ENCODE measurements at regions not wholly inside any gene's neighbourhood (a gene's known extent, or its start where the extent isn't known, plus 50 kb on each side); places are given as distances from the start of the nearest gene placed in this dataset.

GRCh38 chr6:20291764-20292580 is 79.7 kb upstream of the MBOAT1 start:
- no peak overlapping the region for H3K27ac Mint-ChIP-seq
- no peaks in the 10 kb centered on the region for H3K9me3 Mint-ChIP-seq
- ChIA-PET POLR2A (no interaction called here), CTCF (interaction anchor here (0.9 to 1.9 kb wide), 3 partner anchors 28 to 99 kb away, joined by 3 to 5 read pairs (median 4); no protein-coding TSS in a partner anchor)
- H3K27me3 Mint-ChIP-seq = peaks cover 5% of the 10 kb centered on the region
- no peaks in the 10 kb centered on the region for H3K36me3 Mint-ChIP-seq (ENCODE audit: low read depth)
- no peak overlapping the region for H3K4me3 Mint-ChIP-seq
- DNase-seq = peak; percentile 84
- peaks cover 34% of the 10 kb centered on the region for H3K4me1 Mint-ChIP-seq

DNA sequence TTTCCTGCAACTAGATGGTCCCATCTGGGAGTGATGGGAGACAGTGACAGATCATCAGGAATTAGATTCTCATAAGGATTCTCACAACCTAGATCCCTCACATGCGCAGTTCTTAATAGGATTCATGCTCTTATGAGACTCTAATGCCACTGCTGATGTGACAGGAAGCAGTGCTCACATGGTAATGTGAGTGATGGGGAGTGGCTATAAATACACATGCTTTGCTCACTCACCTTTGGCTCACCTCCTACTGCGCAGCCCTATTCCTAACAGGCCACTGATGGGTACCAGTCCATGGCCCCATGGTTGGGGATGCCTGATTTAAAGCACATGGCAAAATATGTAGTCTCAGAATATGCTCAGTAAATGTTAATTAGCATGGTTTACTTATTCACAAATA is 80.6 kb upstream of the MBOAT1 start:
- ChIA-PET CTCF (interaction anchor here (0.6 to 0.9 kb wide), 3 partner anchors 21 to 98 kb away, joined by 3 to 5 read pairs (median 3); no protein-coding TSS in a partner anchor), POLR2A (no interaction called here)

DNA sequence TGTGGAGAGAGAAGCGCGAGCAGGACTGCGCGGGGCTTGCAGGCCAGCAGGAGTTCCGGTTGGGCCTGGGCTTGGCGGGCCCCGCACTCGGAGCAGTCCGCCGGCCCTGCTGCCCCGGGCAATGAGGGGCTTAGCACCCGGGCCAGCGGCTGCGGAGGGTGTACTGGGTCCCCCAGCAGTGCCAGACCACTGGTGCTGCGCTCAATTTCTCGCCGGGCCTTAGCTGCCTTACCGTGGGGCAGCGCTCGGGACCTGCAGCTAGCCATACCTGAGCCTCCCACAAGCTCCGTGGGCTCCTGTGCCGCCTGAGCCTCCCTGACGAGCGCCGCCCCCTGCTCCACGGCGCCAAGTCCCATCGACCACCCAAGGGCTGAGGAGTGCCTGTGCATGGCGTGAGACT is 89.0 kb upstream of the MBOAT1 start:
- Mint-ChIP-seq H3K27ac (no peak overlapping the region), H3K4me3 (no peak overlapping the region), H3K9me3 (no peaks in the 10 kb centered on the region), H3K27me3 (peaks cover 8% of the 10 kb centered on the region), H3K4me1 (no peaks in the 10 kb centered on the region), H3K36me3 (ENCODE audit: low read depth) (no peaks in the 10 kb centered on the region)
- DNase-seq = no peak
- CTCF ChIA-PET = interaction anchor here (1.1 kb wide), 1 partner anchor 14 kb away, joined by 4 read pairs; no protein-coding TSS in a partner anchor
- POLR2A ChIA-PET = no interaction called here

More for the DNA sequence above, 80.6 kb upstream of the MBOAT1 start:
- Mint-ChIP-seq H3K27me3 (peaks cover 5% of the 10 kb centered on the region), H3K36me3 (ENCODE audit: low read depth) (no peaks in the 10 kb centered on the region), H3K9me3 (no peaks in the 10 kb centered on the region), H3K4me1 (peaks cover 34% of the 10 kb centered on the region), H3K27ac (no peak overlapping the region), H3K4me3 (no peak overlapping the region)
- peak; percentile 19 for DNase-seq

DNA sequence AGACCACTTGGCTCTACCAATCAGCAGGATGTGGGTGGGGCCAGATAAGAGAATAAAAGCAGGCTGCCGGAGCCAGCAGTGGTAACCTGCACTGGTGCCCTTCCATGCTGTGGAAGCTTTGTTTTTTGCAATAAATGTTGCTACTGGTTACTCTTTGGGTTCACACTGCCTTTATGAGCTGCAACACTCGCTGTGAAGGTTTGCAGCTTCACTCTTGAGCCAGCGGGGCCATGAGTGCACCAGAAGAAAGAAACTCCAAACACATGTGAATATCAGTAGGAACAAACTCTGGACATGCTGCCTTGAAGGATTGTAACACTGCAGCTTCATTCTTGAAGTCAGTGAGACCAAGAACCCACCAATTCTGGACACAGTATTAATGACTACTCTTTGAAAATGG is 89.9 kb upstream of the MBOAT1 start:
- no peak overlapping the region for H3K4me3 Mint-ChIP-seq
- H3K9me3 Mint-ChIP-seq = no peaks in the 10 kb centered on the region
- POLR2A ChIA-PET = no interaction called here
- H3K4me1 Mint-ChIP-seq = no peaks in the 10 kb centered on the region
- no peaks in the 10 kb centered on the region for H3K36me3 Mint-ChIP-seq (ENCODE audit: low read depth)
- no peak for DNase-seq
- no peak overlapping the region for H3K27ac Mint-ChIP-seq
- peaks cover 8% of the 10 kb centered on the region for H3K27me3 Mint-ChIP-seq
- CTCF ChIA-PET = interaction anchor here (1.1 kb wide), 1 partner anchor 13 kb away, joined by 4 read pairs; no protein-coding TSS in a partner anchor

- Mint-ChIP-seq H3K4me3 (no peak overlapping the region), H3K36me3 (ENCODE audit: low read depth) (no peaks in the 10 kb centered on the region), H3K9me3 (no peaks in the 10 kb centered on the region), H3K4me1 (no peaks in the 10 kb centered on the region), H3K27ac (no peak overlapping the region), H3K27me3 (peaks cover 8% of the 10 kb centered on the region)
- ChIA-PET CTCF (interaction anchor here (0.9 kb wide), 1 partner anchor 17 kb away, joined by 3 read pairs; no protein-coding TSS in a partner anchor), POLR2A (no interaction called here)
- DNase-seq = no peak
These were observed 90.5 kb upstream of the MBOAT1 start for GRCh38 chr6:20302702-20303251.

DNA sequence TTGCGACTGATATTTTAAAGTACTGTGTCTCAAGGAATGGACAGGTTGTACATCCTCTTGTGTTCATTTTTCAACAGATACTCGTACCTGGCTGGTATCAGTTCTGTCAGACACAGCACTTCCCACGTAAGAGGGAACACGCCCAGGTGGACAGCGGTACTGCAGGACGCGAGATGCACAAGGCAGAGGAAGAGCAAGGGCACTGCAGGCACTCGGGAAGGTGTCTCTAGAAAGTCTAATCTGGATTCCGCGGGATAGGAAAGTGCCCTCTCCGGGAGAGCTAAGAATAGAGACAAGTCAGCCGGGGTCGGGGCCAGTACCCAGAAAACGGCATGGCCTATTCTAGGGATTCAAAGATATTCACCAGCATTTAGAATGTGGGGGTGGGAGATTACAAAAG is 94.2 kb upstream of the MBOAT1 start:
- Mint-ChIP-seq H3K4me1 (no peaks in the 10 kb centered on the region), H3K9me3 (peaks cover 2% of the 10 kb centered on the region), H3K4me3 (no peak overlapping the region), H3K36me3 (ENCODE audit: low read depth) (peaks cover 1% of the 10 kb centered on the region), H3K27ac (no peak overlapping the region), H3K27me3 (peaks cover 17% of the 10 kb centered on the region)
- POLR2A ChIA-PET = no interaction called here
- CTCF ChIA-PET = interaction anchor here (1.2 kb wide), 1 partner anchor 61 kb away, joined by 3 read pairs; no protein-coding TSS in a partner anchor
- DNase-seq = no peak

DNA sequence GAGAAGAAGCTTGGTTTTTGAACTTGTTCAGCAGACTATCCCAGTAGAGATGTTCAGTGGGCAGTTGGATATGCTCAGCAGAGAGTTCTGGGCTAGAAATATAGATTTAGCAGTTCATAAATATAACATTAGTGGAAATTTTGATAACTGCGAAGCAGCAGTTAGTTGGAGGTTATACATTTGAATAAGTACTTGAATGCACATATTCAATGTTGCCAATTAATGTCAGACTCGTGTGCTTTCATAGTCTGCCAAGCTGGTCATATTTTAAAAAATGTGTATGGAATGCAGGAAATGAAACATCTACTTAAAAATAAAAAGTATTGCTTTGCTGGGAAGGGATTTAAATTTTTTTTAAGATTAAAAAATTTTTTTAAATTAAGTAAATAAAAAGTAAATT is 92.5 kb upstream of the E2F3 start:
- H3K27me3 Mint-ChIP-seq = peaks cover 11% of the 10 kb centered on the region
- H3K36me3 Mint-ChIP-seq (ENCODE audit: low read depth) = peaks cover 1% of the 10 kb centered on the region
- ChIA-PET CTCF (interaction anchor here (1.7 kb wide), 1 partner anchor 34 kb away, joined by 3 read pairs; no protein-coding TSS in a partner anchor), POLR2A (no interaction called here)
- peaks cover 2% of the 10 kb centered on the region for H3K9me3 Mint-ChIP-seq
- H3K27ac Mint-ChIP-seq = no peak overlapping the region
- peaks cover 7% of the 10 kb centered on the region for H3K4me1 Mint-ChIP-seq
- DNase-seq = no peak
- no peak overlapping the region for H3K4me3 Mint-ChIP-seq

GRCh38 chr6:20310185-20310584 is 91.5 kb upstream of the E2F3 start:
- H3K27me3 Mint-ChIP-seq = peaks cover 8% of the 10 kb centered on the region
- ChIA-PET CTCF (no interaction called here), POLR2A (no interaction called here)
- no peak overlapping the region for H3K27ac Mint-ChIP-seq
- DNase-seq = no peak
- peaks cover 7% of the 10 kb centered on the region for H3K4me1 Mint-ChIP-seq
- peaks cover 2% of the 10 kb centered on the region for H3K9me3 Mint-ChIP-seq
- H3K4me3 Mint-ChIP-seq = no peak overlapping the region
- peaks cover 1% of the 10 kb centered on the region for H3K36me3 Mint-ChIP-seq (ENCODE audit: low read depth)

DNA sequence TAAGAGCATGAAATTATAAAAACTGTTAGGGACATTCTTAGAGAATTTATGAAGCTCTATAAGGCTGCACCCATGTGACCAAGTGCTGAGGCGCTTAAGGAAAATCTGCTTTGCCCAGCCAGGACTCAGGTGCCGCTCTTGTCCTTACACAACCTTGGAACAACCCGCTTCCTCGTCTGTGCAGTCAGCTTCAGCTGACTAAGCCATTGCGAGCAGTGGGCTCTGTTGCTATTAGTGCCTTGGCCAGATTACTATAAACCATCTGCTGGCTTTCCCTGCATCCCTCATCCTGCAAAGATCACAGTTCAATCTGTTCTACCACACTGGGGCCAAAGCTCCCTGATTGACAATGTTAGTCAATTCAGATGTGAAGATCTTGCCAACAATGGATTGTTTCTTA is 89.1 kb upstream of the E2F3 start:
- ChIA-PET CTCF (interaction anchor here (1.1 kb wide), 1 partner anchor 13 kb away, joined by 3 read pairs; no protein-coding TSS in a partner anchor), POLR2A (no interaction called here)
- Mint-ChIP-seq H3K4me1 (peaks cover 7% of the 10 kb centered on the region), H3K27ac (no peak overlapping the region), H3K36me3 (ENCODE audit: low read depth) (peaks cover 6% of the 10 kb centered on the region), H3K9me3 (peaks cover 7% of the 10 kb centered on the region), H3K4me3 (no peak overlapping the region), H3K27me3 (peaks cover 8% of the 10 kb centered on the region)
- DNase-seq = no peak

DNA sequence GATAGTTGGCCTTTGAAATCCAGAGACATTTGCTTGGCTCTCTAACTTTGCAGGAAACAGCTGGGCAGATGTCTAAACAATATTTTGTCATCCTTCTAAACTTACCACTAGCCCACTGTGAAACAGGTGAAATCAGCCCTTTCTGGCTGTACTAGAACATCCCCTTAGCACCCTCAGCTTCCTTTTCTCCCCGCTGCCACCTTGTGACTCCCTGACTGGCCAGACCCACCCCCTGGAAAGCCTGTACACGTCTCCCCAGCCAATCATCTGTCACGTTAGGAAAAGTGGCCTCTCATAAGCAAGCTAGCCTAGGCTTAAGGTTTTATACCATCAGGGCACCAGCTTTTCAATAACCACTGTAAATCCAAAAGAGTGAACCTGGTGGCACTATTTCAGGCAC is 88.6 kb upstream of the E2F3 start:
- H3K27ac Mint-ChIP-seq = no peak overlapping the region
- ChIA-PET CTCF (interaction anchor here (0.5 to 1.1 kb wide), 2 partner anchors 14 to 48 kb away, joined by 3 read pairs; no protein-coding TSS in a partner anchor), POLR2A (no interaction called here)
- H3K4me1 Mint-ChIP-seq = peaks cover 8% of the 10 kb centered on the region
- H3K4me3 Mint-ChIP-seq = no peak overlapping the region
- H3K9me3 Mint-ChIP-seq = peaks cover 7% of the 10 kb centered on the region
- H3K36me3 Mint-ChIP-seq (ENCODE audit: low read depth) = peaks cover 10% of the 10 kb centered on the region
- DNase-seq = no peak
- peaks cover 8% of the 10 kb centered on the region for H3K27me3 Mint-ChIP-seq

DNA sequence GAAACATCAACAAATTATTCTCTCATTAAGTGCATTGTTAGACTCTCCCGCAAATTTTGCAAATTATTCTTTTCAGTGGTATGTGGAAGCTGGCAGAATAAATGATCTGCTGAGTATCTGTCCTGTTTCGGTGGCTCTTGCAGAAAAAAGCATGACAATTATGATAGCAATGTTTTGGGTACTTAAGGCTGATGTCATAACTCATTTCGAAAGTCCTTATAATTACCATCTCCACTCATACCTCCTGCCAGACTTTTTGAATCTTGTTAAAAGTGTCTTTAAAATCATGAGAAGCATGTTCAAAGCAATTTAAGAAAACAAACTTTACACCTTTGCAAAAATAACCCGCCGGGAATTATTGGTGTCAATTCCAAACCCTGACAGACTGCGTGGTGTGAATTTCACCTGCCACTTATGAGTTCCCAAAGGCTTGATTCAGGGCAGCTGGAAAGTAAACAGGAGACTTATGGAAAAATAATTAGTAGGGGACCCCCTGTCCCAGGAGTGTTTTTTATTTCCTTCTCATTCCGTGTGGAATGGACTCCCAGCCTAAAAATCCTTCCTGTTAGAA is 87.6 kb upstream of the E2F3 start:
- CTCF ChIA-PET = interaction anchor here (1.3 to 1.5 kb wide), 2 partner anchors 12 to 91 kb away, joined by 4 read pairs; no protein-coding TSS in a partner anchor
- H3K4me3 Mint-ChIP-seq = no peak overlapping the region
- POLR2A ChIA-PET = no interaction called here
- H3K4me1 Mint-ChIP-seq = peaks cover 12% of the 10 kb centered on the region
- peaks cover 12% of the 10 kb centered on the region for H3K36me3 Mint-ChIP-seq (ENCODE audit: low read depth)
- peaks cover 11% of the 10 kb centered on the region for H3K9me3 Mint-ChIP-seq
- peaks cover 1% of the 10 kb centered on the region for H3K27me3 Mint-ChIP-seq
- no peak overlapping the region for H3K27ac Mint-ChIP-seq
- DNase-seq = no peak

GRCh38 chr6:20314866-20315845 is 86.5 kb upstream of the E2F3 start:
- Mint-ChIP-seq H3K36me3 (ENCODE audit: low read depth) (peaks cover 16% of the 10 kb centered on the region), H3K4me1 (peaks cover 23% of the 10 kb centered on the region), H3K27me3 (peaks cover 1% of the 10 kb centered on the region), H3K4me3 (no peak overlapping the region), H3K9me3 (peaks cover 16% of the 10 kb centered on the region), H3K27ac (no peak overlapping the region)
- no peak for DNase-seq
- CTCF ChIA-PET = interaction anchor here (0.8 to 1.5 kb wide), 3 partner anchors 12 to 89 kb away, joined by 4 read pairs; no protein-coding TSS in a partner anchor
- POLR2A ChIA-PET = no interaction called here
